Upper lobe of left lung (tissue), 4 donors: ENCODE measurements at regions not wholly inside any gene's neighbourhood (a gene's known extent, or its start where the extent isn't known, plus 50 kb on each side); places are given as distances from the start of the nearest gene placed in this dataset.

Source experiments
- EP300 ChIP-seq, 4 donors: sonication (generic); formaldehyde crosslinking; IDR thresholded peaks; one replicate each; pipeline ENCODE4 v1.5.1; 2017; ENCODE audit warnings: antibody characterized with exemption in 4 of 4, control low read depth in 2 of 4
- POLR2A ChIP-seq, 4 donors: fragments of 450-650 bp; IDR thresholded peaks; one replicate each; pipeline ENCODE4 v1.5.1; 2016 to 2017; ENCODE audit warnings: antibody characterized with exemption in 4 of 4, mild to moderate bottlenecking in 2 of 4
- POLR2AphosphoS5 ChIP-seq, 2 donors: sonication (generic); formaldehyde crosslinking; IDR thresholded peaks; one replicate each; pipeline ENCODE4 v1.5.1; 2017; ENCODE audit warnings: antibody characterized with exemption in 2 of 2
- TF ChIP-seq, protein P1 (sequence below), 6 experiments: fragments of 450-650 bp in 4 of 6; fragments of 200-600 bp in 2 of 6; sonication (generic) in 2 of 6; IDR thresholded peaks; one replicate each; pipeline ENCODE4 v1.5.1; 2016 to 2019; ENCODE audit warnings: antibody characterized with exemption in 6 of 6

DNA sequence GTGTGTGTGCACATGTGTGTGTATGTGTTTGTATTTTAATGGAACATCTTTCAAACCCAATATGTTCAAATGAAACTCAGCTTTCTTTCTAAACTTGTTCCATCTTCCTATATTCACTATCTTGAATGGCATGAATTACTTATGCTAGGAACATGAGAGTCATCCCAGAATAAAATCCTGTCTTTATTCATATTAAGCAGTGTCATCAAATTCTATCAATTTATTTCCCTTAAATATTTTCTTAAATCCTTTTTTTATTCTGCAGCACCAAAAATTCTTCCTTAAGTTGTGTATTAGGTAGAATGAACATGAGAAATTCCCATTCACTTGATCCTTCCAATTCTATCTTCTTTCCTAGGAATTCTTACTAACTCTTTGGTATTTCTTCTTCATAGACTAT lies 146.6 kb upstream of the PCDH15 start:
- no peak for TF ChIP-seq EP300 (IDR thresholded peaks at IDR 0.05)
- TF ChIP-seq, protein P1, sequence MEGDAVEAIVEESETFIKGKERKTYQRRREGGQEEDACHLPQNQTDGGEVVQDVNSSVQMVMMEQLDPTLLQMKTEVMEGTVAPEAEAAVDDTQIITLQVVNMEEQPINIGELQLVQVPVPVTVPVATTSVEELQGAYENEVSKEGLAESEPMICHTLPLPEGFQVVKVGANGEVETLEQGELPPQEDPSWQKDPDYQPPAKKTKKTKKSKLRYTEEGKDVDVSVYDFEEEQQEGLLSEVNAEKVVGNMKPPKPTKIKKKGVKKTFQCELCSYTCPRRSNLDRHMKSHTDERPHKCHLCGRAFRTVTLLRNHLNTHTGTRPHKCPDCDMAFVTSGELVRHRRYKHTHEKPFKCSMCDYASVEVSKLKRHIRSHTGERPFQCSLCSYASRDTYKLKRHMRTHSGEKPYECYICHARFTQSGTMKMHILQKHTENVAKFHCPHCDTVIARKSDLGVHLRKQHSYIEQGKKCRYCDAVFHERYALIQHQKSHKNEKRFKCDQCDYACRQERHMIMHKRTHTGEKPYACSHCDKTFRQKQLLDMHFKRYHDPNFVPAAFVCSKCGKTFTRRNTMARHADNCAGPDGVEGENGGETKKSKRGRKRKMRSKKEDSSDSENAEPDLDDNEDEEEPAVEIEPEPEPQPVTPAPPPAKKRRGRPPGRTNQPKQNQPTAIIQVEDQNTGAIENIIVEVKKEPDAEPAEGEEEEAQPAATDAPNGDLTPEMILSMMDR (IDR thresholded peaks at IDR 0.05): no peak
- no peak for TF ChIP-seq POLR2A (IDR thresholded peaks at IDR 0.05)
- TF ChIP-seq POLR2AphosphoS5 (IDR thresholded peaks at IDR 0.05): no peak
